Cardiac fibroblast (primary cell): ENCODE measurements at regions not wholly inside any gene's neighbourhood (a gene's known extent, or its start where the extent isn't known, plus 50 kb on each side); places are given as distances from the start of the nearest gene placed in this dataset.

ENCODE experiments used
- DNase-seq, 2 donors: peaks; one replicate each; pipeline versions ENCODE4 v3.0.0 to v3.0.0-alpha.2; 2010; ENCODE audit warnings: low read depth in 2 of 2
- H3K4me3 ChIP-seq, 2 donors: replicated peaks in 1 of 2; 1 replicate in 1 of 2; 2 replicates in 1 of 2; pipeline ENCODE4 v1.5.1; 2011; ENCODE audit warnings: low read depth in 2 of 2, low read length in 2 of 2, mild to moderate bottlenecking in 2 of 2, moderate library complexity in 1 of 2
- CTCF ChIP-seq: IDR thresholded peaks from one replicate; pipeline ENCODE4 v1.5.1; 2011; ENCODE audit warnings: low read depth, mild to moderate bottlenecking, low read length, inconsistent platforms

- no peak for DNase-seq
- H3K4me3 ChIP-seq: no peak overlapping the region
Measured at GRCh38 chr1:30292451-30292850, 430.9 kb downstream of the MATN1 start.

GRCh38 chr1:30291526-30291925 lies 431.9 kb downstream of the MATN1 start:
- no peak overlapping the region for H3K4me3 ChIP-seq
- TF ChIP-seq CTCF: no peak
- no peak for DNase-seq

More at GRCh38 chr1:30292451-30292850, 430.9 kb downstream of the MATN1 start:
- TF ChIP-seq CTCF: no peak

- no peak for DNase-seq
- H3K4me3 ChIP-seq: no peak overlapping the region
- TF ChIP-seq CTCF: no peak
Measured at GRCh38 chr1:30290581-30290980, 432.8 kb downstream of the MATN1 start.

GRCh38 chr1:30287976-30288375 lies 435.4 kb downstream of the MATN1 start:
- no peak for TF ChIP-seq CTCF
- no peak overlapping the region for H3K4me3 ChIP-seq
- no peak for DNase-seq

GRCh38 chr1:30286988-30287839 lies 436.2 kb downstream of the MATN1 start:
- DNase-seq: no peak
- H3K4me3 ChIP-seq: no peak overlapping the region
- TF ChIP-seq CTCF: no peak

- H3K4me3 ChIP-seq: no peak overlapping the region
- no peak for TF ChIP-seq CTCF
- DNase-seq: no peak
Measured at GRCh38 chr1:30286241-30286987, 437.0 kb downstream of the MATN1 start.
